GM06990 (cell line): ENCODE measurements at regions not wholly inside any gene's neighbourhood (a gene's known extent, or its start where the extent isn't known, plus 50 kb on each side); places are given as distances from the start of the nearest gene placed in this dataset.

Source experiments
- DNase-seq: peaks from one replicate; pipeline ENCODE4 v3.0.0-alpha.2; 2011; ENCODE audit not compliant: insufficient read length; ENCODE audit errors: extremely low read depth
- H3K27me3 ChIP-seq: replicated peaks from 2 replicates; pipeline ENCODE4 v1.6.0; 2011; ENCODE audit warnings: low read length; ENCODE audit not compliant: control insufficient read depth, insufficient read depth
- H3K36me3 ChIP-seq: 2 replicates; pipeline ENCODE4 v1.5.1; 2011; ENCODE audit warnings: low read length; ENCODE audit not compliant: control insufficient read depth, insufficient read depth
- H3K4me3 ChIP-seq: replicated peaks from 2 replicates; pipeline ENCODE4 v1.5.1; 2011; ENCODE audit warnings: low read depth, mild to moderate bottlenecking, control low read depth, low read length
- TF ChIP-seq, protein P1 (sequence below): IDR thresholded peaks from 2 replicates; pipeline ENCODE4 v1.5.1; 2011; ENCODE audit warnings: low read length, control low read depth, mild to moderate bottlenecking, inconsistent platforms; ENCODE audit not compliant: insufficient read depth, poor library complexity, severe bottlenecking

DNA sequence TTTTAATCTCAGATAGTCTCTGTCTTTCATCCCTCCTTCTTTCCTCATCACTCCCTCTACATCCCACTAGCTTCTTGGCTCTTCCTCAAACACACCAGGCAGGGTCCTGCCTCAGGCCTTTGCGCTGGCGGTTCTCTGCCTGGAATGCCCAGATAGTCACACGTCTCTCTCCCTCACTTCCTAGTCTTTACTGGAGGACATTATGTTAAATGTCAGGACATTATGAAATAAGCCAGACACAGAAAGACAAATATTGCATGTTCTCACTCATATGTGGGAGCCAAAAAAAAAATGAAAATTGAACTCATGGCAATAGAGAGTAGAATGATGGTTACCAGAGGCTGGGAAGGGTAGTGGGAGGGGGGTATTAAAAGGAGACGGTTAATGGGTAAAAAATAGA, 442.0 kb downstream of the MED13L start:
- H3K4me3 ChIP-seq, result no peak overlapping the region
- H3K27me3 ChIP-seq, result 0 out of 2 replicates have a peak, but pooled peaks cover 2% of the 10 kb centered on the region
- DNase-seq, result no peak
- TF ChIP-seq, protein P1, sequence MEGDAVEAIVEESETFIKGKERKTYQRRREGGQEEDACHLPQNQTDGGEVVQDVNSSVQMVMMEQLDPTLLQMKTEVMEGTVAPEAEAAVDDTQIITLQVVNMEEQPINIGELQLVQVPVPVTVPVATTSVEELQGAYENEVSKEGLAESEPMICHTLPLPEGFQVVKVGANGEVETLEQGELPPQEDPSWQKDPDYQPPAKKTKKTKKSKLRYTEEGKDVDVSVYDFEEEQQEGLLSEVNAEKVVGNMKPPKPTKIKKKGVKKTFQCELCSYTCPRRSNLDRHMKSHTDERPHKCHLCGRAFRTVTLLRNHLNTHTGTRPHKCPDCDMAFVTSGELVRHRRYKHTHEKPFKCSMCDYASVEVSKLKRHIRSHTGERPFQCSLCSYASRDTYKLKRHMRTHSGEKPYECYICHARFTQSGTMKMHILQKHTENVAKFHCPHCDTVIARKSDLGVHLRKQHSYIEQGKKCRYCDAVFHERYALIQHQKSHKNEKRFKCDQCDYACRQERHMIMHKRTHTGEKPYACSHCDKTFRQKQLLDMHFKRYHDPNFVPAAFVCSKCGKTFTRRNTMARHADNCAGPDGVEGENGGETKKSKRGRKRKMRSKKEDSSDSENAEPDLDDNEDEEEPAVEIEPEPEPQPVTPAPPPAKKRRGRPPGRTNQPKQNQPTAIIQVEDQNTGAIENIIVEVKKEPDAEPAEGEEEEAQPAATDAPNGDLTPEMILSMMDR, result no peak
- no peaks in the 10 kb centered on the region for H3K36me3 ChIP-seq

DNA sequence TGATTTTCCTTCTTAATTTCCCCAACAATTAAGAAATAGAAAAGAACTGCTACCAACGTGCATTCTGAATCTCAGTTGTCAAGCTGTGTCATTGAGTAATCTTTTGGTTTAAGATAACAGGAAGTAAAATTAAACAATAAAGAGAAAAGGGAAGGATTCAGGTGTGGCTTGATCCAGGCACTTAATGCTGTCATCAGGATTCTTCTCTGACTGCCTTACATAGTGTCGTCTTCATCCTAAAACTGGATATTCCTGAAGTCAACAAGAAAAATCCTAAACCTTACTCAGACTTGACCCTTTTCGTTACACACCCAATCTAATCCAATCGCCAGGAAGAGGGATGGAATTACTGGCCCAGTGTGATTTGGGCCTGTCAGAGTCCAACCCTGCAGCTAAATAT, 443.8 kb downstream of the MED13L start:
- Histone ChIP-seq H3K36me3 (no peaks in the 10 kb centered on the region), H3K27me3 (0 out of 2 replicates have a peak, but pooled peaks cover 2% of the 10 kb centered on the region), H3K4me3 (no peak overlapping the region)
- TF ChIP-seq, protein P1, result no peak
- no peak for DNase-seq

DNA sequence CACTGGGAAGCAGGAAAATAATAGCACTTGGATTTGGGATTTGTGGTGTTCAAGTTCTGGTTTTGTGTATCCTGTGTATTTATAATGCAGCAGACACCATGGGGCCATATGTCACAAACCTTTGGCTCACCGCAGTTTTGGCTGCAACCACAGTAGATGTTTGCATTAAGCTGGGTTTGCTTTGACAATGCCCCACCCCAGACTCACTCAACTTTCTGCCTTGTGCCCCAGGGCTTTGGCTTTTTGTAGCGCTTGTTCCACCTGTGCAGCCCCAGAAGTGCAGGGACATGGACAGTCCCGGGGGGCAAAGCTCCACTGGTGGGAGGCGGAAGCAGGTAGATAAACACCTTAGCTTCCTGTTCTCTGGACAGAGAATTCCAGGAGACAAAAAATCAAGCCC, 446.9 kb downstream of the MED13L start:
- Histone ChIP-seq H3K36me3 (no peaks in the 10 kb centered on the region), H3K4me3 (no peak overlapping the region), H3K27me3 (no peaks in the 10 kb centered on the region)
- TF ChIP-seq, protein P1, result no peak
- DNase-seq, result no peak

DNA sequence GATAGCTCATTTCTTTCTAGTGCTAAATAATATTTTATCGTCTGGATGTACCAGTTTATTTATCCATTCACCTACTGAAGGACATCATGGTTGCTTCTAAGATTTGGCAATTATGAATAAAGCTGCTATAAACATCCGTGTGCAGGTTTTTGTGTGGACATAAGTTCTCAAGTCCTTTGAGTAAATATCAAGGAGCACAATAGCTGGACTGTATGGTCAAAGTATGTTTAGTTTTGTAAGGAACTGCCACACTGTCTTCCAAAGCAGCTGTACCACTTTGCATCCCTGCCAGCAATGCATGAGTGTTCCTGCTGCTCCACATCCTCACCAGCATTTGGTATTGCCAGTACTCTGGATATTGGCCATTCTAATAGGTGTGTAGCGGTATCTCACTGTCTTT, 447.4 kb downstream of the MED13L start:
- Histone ChIP-seq H3K27me3 (no peaks in the 10 kb centered on the region), H3K36me3 (no peaks in the 10 kb centered on the region), H3K4me3 (no peak overlapping the region)
- TF ChIP-seq, protein P1, result no peak
- DNase-seq, result no peak

DNA sequence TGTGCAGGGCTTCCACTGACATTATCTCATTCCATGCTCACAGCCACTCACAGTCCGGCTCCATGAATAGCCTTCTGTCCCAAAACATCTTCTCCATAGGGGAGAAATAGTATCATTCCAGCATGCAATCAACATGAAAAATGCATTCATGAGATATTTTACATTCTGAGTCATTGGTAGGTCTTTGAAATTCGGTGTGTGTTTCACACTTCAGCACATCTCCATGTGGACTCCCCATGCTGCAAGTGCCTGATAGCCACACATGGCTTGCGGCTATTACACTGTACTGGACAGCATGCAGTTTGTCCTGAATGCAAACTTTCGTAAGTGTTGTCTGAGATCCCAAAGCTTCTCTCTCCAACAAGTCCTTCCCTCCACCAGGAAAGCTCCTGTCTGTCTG, 449.3 kb downstream of the MED13L start:
- no peak for DNase-seq
- H3K4me3 ChIP-seq, result no peak overlapping the region
- H3K27me3 ChIP-seq, result no peaks in the 10 kb centered on the region
- H3K36me3 ChIP-seq, result no peaks in the 10 kb centered on the region
- TF ChIP-seq, protein P1, result no peak

DNA sequence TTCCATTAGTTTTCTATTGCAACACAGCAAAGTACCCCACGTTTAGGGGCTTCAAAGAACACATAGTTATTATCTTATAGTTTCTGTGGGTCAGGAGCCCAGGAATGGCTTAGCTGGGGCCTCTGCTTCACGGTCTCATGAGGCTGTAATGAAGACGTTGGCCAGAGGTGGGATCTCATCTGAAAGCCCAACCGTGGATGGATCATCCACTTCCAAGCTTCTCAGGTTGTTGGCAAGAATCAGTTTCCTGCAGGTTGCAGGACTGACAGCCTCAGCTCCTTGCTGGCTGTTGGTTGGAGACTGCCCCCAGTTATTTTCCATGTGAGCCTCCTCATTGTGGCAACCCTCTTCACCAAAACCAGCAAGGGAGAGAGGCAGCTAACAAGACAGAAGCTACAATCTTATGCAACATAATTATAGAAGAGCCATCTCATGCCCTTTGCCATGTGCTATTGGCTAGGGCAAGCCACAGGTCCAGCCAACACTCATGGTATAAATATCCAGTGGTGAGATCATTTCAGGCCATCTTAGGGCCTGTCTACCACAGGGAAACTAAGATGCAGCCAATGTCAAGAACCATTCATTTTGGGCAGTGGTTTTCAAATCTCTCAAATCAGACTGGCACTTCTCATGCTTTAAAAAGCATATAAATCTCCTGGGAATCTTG, 452.4 kb downstream of the MED13L start:
- Histone ChIP-seq H3K36me3 (no peaks in the 10 kb centered on the region), H3K27me3 (no peaks in the 10 kb centered on the region), H3K4me3 (no peak overlapping the region)
- TF ChIP-seq, protein P1, result no peak
- DNase-seq, result no peak
